NT2/D1 (cell line): ENCODE measurements at regions not wholly inside any gene's neighbourhood (a gene's known extent, or its start where the extent isn't known, plus 50 kb on each side); places are given as distances from the start of the nearest gene placed in this dataset.

ENCODE experiments used
- DNase-seq: peaks from one replicate; pipeline ENCODE4 v3.0.0-alpha.2; 2011; ENCODE audit warnings: low read depth, low spot score
- H3K27me3 ChIP-seq: 2 replicates; pipeline ENCODE4 v1.6.0; 2011; ENCODE audit warnings: mild to moderate bottlenecking; ENCODE audit not compliant: insufficient read length, insufficient read depth
- H3K36me3 ChIP-seq: 2 replicates; pipeline ENCODE4 v1.6.1; 2011; ENCODE audit warnings: mild to moderate bottlenecking, low read length, mixed read lengths; ENCODE audit not compliant: insufficient read depth, insufficient read length
- H3K4me1 ChIP-seq: 2 replicates; pipeline ENCODE4 v1.5.1; 2011; ENCODE audit not compliant: insufficient read depth, insufficient read length
- H3K4me3 ChIP-seq: 2 replicates; pipeline ENCODE4 v1.5.1; 2011; ENCODE audit warnings: low read depth; ENCODE audit not compliant: insufficient read length
- H3K9ac ChIP-seq: 2 replicates; pipeline ENCODE4 v1.6.0; 2011; ENCODE audit warnings: low read depth; ENCODE audit not compliant: insufficient read length
- H3K9me3 ChIP-seq: 2 replicates; pipeline ENCODE4 v1.5.1; 2011; ENCODE audit warnings: mild to moderate bottlenecking, low read length; ENCODE audit not compliant: insufficient read depth
- SUZ12 ChIP-seq: IDR thresholded peaks from 2 replicates; pipeline ENCODE4 v1.6.1; 2011; ENCODE audit not compliant: insufficient read length, insufficient read depth; ENCODE audit errors: extremely low read depth
- YY1 ChIP-seq: IDR thresholded peaks from 2 replicates; pipeline ENCODE4 v1.6.1; 2011; ENCODE audit not compliant: insufficient read length, insufficient read depth
- ZNF274 ChIP-seq: IDR thresholded peaks from 2 replicates; pipeline ENCODE4 v1.6.1; 2011; ENCODE audit warnings: mild to moderate bottlenecking, low read depth, low read length

DNA sequence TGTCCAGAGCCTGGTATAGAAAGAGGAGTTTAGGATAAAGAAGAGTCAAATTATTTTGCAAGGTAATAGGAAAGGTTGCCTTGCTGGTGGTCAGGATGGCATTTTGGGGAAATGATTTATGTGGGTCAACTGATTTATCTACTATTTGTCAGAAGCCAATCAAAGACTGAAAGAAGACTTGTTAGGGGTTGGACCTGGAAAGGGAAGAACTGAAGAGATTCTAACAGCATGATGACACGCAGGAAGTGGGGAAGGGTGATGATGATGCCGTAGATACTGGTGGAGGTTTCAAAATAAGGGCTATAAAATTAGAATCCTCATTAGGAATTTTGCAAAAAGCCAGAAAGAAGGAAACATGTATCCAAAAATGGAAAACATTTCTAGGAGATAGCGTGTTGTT lies 60.7 kb upstream of the FGF14 start:
- H3K4me1 ChIP-seq, result no peaks in the 10 kb centered on the region
- H3K27me3 ChIP-seq, result no peaks in the 10 kb centered on the region
- no peak for DNase-seq
- no peak overlapping the region for H3K4me3 ChIP-seq
- H3K36me3 ChIP-seq, result no peaks in the 10 kb centered on the region
- H3K9me3 ChIP-seq, result no peaks in the 10 kb centered on the region
- TF ChIP-seq YY1, result no peak
- TF ChIP-seq ZNF274, result no peak
- TF ChIP-seq SUZ12, result no peak
- H3K9ac ChIP-seq, result no peak overlapping the region

DNA sequence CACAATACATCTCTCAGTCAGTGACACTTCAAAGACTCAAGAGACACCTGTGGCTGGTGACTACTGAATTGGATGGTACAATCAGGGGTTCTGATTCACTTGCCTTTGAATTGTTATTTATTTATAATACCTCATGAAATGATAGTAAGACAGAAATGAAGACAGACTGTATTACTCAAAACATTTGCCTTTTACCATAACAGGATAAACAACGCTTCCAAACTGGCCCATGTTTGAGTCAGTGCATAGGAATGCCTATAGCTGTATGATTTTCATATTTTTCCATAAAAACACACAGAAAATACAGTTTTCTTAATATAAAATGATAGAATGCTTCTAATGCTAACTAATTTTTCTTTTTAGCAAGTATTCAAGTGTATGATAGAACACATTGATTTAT lies 59.5 kb upstream of the FGF14 start:
- Histone ChIP-seq H3K4me1 (no peaks in the 10 kb centered on the region), H3K9ac (no peak overlapping the region), H3K27me3 (no peaks in the 10 kb centered on the region), H3K36me3 (no peaks in the 10 kb centered on the region), H3K9me3 (no peaks in the 10 kb centered on the region), H3K4me3 (no peak overlapping the region)
- TF ChIP-seq ZNF274, result no peak
- no peak for TF ChIP-seq SUZ12
- no peak for TF ChIP-seq YY1
- DNase-seq, result no peak

DNA sequence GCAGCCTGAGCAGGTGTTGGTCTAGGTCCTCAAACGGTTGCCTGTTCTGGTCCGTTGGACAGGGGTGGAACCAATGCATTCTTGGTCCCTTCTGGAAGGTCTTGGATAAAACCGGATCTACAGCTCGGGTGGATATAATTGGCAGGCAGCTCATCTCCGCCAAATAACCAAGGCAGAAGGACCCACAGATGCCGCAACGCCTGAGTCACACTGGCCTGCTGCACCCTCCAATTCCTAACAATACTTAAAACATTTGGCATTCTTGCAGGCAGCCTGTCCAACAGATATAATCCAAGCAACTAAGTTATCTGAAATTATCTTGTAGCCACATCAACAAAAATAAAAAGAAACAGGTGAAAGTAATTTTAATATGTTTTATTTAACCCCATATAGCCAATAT lies 59.0 kb upstream of the FGF14 start:
- no peak for TF ChIP-seq SUZ12
- no peak for TF ChIP-seq YY1
- no peak for TF ChIP-seq ZNF274
- Histone ChIP-seq H3K27me3 (no peaks in the 10 kb centered on the region), H3K36me3 (no peaks in the 10 kb centered on the region), H3K9me3 (no peaks in the 10 kb centered on the region), H3K9ac (no peak overlapping the region), H3K4me1 (no peaks in the 10 kb centered on the region), H3K4me3 (no peak overlapping the region)
- no peak for DNase-seq

DNA sequence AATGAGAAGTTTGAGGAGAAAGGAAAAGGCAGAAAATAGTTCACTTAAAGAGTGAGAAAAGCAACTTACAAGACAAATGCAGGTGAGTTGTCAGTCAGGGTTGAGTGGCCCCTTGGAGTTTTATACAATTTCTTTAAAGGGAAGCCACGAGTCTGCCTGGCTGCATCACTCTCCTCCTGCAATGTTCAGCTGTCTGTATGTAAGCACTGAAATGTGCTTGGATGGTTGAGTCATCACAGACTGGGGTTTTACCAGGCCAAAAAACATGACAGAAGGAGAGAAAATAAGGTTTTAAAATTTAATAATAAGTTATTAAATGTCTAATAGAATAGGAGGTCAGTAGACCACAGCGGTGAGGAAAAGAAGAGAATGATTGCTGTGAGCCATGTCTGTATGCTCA lies 51.0 kb upstream of the FGF14 start:
- H3K4me1 ChIP-seq, result no peaks in the 10 kb centered on the region
- H3K27me3 ChIP-seq, result no peaks in the 10 kb centered on the region
- no peak for TF ChIP-seq ZNF274
- no peak for TF ChIP-seq YY1
- no peak for TF ChIP-seq SUZ12
- no peaks in the 10 kb centered on the region for H3K9me3 ChIP-seq
- H3K4me3 ChIP-seq, result no peak overlapping the region
- H3K36me3 ChIP-seq, result no peaks in the 10 kb centered on the region
- H3K9ac ChIP-seq, result no peak overlapping the region
- no peak for DNase-seq
